ENCODE measurements at regions not wholly inside any gene's neighbourhood (a gene's known extent, or its start where the extent isn't known, plus 50 kb on each side); places are given as distances from the start of the nearest gene placed in this dataset.

DNA sequence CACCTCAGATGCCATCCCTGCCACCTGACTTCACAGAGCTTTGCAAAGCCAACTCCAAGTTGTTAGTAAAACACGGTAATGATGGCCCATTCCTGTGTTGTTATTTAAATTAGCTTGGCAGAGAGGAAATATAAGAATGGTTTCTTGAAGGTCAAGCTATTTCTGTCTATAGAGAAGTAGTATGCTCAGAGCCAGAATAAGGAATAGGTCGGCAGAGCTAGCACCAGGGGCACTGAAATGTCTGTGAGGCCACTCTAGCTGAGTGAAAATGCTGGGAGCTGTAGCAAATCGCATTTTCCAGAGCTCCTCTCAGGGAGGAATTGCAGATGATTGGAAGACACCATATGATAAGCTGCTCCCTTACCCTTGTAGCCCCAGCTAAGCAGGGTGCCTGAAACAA is 615.4 kb upstream of the NR3C2 start:
- H3K36me3 ChIP-seq (ENCODE audit: control insufficient read depth in 2 of 2, insufficient read depth in 2 of 2, low read length in 1 of 2): no peaks in the 10 kb centered on the region
- H2AFZ ChIP-seq (ENCODE audit: control insufficient read depth, low read depth, low read length): no peak overlapping the region
- intact Hi-C loops (cut with micrococcal nuclease; ENCODE audit: unreplicated experiment): no loop called here
- H3K4me2 ChIP-seq (ENCODE audit: control insufficient read depth, insufficient read depth): no peak overlapping the region
- ATAC-seq: no peak
- 0% methylated on average over 3 of the region's 3 CpGs for WGBS (ENCODE audit: insufficient coverage, insufficient replicate concordance, low lambda C conversion rate, missing lambda C conversion rate)
- BruUV-seq (replicated peaks): no TSS peak
- no peaks in the 10 kb centered on the region for H3K79me2 ChIP-seq (ENCODE audit: control insufficient read depth, insufficient read depth, low read length)
- DNase-seq (ENCODE audit: low read depth, low spot score): no peak
- ChIA-PET CTCF (no interaction called here), POLR2A (no interaction called here), SMC1A (ENCODE audit: uncharacterized antibody, unreplicated experiment) (no interaction called here), RAD21 (ENCODE audit: unreplicated experiment) (no interaction called here)
- no peak overlapping the region for H3K4me3 ChIP-seq
- no peaks in the 10 kb centered on the region for H3K27me3 ChIP-seq (replicated peaks in 1 of 2; ENCODE audit: control insufficient read depth in 2 of 2, insufficient read depth in 2 of 2, low read length in 1 of 2)
- no peaks in the 10 kb centered on the region for H4K20me1 ChIP-seq (ENCODE audit: control insufficient read depth, insufficient read depth)
- H3K27ac ChIP-seq (ENCODE audit: control insufficient read depth, insufficient read depth): no peak overlapping the region
- H3K4me1 ChIP-seq (ENCODE audit: control insufficient read depth, insufficient read depth, low read length): no peaks in the 10 kb centered on the region
- no peak overlapping the region for H3K9ac ChIP-seq (ENCODE audit: control insufficient read depth, insufficient read depth, low read length)
- H3K9me3 ChIP-seq (replicated peaks; ENCODE audit: control insufficient read depth, insufficient read depth, low read length): no peaks in the 10 kb centered on the region
- FAIRE-seq: no peak
- in situ Hi-C loops (cut with MboI): no loop called here
- TF ChIP-seq CBX5 (IDR thresholded peaks at IDR 0.05; ENCODE audit: low read depth): no peak
- no peak for TF ChIP-seq TAF1 (IDR thresholded peaks at IDR 0.05; ENCODE audit: borderline replicate concordance, low read depth, low read length)
- no peak for TF ChIP-seq KAT2A (conservative IDR thresholded peaks at IDR 0.05; ENCODE audit: control insufficient read depth, low read depth, low read length)
- TF ChIP-seq NRF1 (conservative IDR thresholded peaks at IDR 0.05; ENCODE audit: low read depth, low read length): no peak
- TF ChIP-seq, protein P1, sequence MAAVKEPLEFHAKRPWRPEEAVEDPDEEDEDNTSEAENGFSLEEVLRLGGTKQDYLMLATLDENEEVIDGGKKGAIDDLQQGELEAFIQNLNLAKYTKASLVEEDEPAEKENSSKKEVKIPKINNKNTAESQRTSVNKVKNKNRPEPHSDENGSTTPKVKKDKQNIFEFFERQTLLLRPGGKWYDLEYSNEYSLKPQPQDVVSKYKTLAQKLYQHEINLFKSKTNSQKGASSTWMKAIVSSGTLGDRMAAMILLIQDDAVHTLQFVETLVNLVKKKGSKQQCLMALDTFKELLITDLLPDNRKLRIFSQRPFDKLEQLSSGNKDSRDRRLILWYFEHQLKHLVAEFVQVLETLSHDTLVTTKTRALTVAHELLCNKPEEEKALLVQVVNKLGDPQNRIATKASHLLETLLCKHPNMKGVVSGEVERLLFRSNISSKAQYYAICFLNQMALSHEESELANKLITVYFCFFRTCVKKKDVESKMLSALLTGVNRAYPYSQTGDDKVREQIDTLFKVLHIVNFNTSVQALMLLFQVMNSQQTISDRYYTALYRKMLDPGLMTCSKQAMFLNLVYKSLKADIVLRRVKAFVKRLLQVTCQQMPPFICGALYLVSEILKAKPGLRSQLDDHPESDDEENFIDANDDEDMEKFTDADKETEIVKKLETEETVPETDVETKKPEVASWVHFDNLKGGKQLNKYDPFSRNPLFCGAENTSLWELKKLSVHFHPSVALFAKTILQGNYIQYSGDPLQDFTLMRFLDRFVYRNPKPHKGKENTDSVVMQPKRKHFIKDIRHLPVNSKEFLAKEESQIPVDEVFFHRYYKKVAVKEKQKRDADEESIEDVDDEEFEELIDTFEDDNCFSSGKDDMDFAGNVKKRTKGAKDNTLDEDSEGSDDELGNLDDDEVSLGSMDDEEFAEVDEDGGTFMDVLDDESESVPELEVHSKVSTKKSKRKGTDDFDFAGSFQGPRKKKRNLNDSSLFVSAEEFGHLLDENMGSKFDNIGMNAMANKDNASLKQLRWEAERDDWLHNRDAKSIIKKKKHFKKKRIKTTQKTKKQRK (IDR thresholded peaks at IDR 0.05; ENCODE audit: low read depth, low read length): no peak
- TF ChIP-seq SUPT20H (IDR thresholded peaks at IDR 0.05; ENCODE audit: borderline replicate concordance, control insufficient read depth, low read depth, low read length): no peak
- no peak for TF ChIP-seq PAX8 (IDR thresholded peaks at IDR 0.05)
- TF ChIP-seq KDM1A (IDR thresholded peaks at IDR 0.05; ENCODE audit: borderline replicate concordance): no peak
- no peak for TF ChIP-seq IKZF2 (IDR thresholded peaks at IDR 0.05)
- TF ChIP-seq, protein P2, sequence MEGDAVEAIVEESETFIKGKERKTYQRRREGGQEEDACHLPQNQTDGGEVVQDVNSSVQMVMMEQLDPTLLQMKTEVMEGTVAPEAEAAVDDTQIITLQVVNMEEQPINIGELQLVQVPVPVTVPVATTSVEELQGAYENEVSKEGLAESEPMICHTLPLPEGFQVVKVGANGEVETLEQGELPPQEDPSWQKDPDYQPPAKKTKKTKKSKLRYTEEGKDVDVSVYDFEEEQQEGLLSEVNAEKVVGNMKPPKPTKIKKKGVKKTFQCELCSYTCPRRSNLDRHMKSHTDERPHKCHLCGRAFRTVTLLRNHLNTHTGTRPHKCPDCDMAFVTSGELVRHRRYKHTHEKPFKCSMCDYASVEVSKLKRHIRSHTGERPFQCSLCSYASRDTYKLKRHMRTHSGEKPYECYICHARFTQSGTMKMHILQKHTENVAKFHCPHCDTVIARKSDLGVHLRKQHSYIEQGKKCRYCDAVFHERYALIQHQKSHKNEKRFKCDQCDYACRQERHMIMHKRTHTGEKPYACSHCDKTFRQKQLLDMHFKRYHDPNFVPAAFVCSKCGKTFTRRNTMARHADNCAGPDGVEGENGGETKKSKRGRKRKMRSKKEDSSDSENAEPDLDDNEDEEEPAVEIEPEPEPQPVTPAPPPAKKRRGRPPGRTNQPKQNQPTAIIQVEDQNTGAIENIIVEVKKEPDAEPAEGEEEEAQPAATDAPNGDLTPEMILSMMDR (IDR thresholded peaks at IDR 0.05 in 2 of 3, conservative IDR thresholded peaks at IDR 0.05 in 1 of 3; ENCODE audit: control insufficient read depth in 2 of 3, extremely low read depth in 1 of 3, insufficient read depth in 1 of 3, low read depth in 3 of 3, low read length in 3 of 3): no peak
- no peak for TF ChIP-seq RAD21 (IDR thresholded peaks at IDR 0.05; ENCODE audit: insufficient read depth, low read depth, low read length)
- TF ChIP-seq SIN3A (IDR thresholded peaks at IDR 0.05; ENCODE audit: low read depth, low read length): no peak
- TF ChIP-seq SREBF2 (IDR thresholded peaks at IDR 0.05; ENCODE audit: low read length): no peak
- no peak for TF ChIP-seq WRNIP1 (IDR thresholded peaks at IDR 0.05; ENCODE audit: borderline replicate concordance, low read depth, low read length)
- TF ChIP-seq, protein P3, sequence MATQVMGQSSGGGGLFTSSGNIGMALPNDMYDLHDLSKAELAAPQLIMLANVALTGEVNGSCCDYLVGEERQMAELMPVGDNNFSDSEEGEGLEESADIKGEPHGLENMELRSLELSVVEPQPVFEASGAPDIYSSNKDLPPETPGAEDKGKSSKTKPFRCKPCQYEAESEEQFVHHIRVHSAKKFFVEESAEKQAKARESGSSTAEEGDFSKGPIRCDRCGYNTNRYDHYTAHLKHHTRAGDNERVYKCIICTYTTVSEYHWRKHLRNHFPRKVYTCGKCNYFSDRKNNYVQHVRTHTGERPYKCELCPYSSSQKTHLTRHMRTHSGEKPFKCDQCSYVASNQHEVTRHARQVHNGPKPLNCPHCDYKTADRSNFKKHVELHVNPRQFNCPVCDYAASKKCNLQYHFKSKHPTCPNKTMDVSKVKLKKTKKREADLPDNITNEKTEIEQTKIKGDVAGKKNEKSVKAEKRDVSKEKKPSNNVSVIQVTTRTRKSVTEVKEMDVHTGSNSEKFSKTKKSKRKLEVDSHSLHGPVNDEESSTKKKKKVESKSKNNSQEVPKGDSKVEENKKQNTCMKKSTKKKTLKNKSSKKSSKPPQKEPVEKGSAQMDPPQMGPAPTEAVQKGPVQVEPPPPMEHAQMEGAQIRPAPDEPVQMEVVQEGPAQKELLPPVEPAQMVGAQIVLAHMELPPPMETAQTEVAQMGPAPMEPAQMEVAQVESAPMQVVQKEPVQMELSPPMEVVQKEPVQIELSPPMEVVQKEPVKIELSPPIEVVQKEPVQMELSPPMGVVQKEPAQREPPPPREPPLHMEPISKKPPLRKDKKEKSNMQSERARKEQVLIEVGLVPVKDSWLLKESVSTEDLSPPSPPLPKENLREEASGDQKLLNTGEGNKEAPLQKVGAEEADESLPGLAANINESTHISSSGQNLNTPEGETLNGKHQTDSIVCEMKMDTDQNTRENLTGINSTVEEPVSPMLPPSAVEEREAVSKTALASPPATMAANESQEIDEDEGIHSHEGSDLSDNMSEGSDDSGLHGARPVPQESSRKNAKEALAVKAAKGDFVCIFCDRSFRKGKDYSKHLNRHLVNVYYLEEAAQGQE (IDR thresholded peaks at IDR 0.05; ENCODE audit: low read depth, low read length): no peak

Data from GM12878 (cell line).